Esophagus muscularis mucosa (tissue), 4 donors: ENCODE measurements at regions not wholly inside any gene's neighbourhood (a gene's known extent, or its start where the extent isn't known, plus 50 kb on each side); places are given as distances from the start of the nearest gene placed in this dataset.

Source experiments
- DNase-seq: peaks from one replicate; pipeline ENCODE4 v3.0.0-alpha.2; 2017; ENCODE audit errors: extremely low spot score
- H3K27ac ChIP-seq, 4 donors: fragments of 200-600 bp; sonication (generic); replicated peaks in 1 of 4; 1 replicate in 3 of 4; 2 replicates in 1 of 4; pipeline ENCODE4 v1.5.1; 2016 to 2019; ENCODE audit warnings: mild to moderate bottlenecking in 1 of 4
- H3K27me3 ChIP-seq, 4 donors: fragments of 200-600 bp; sonication (generic); one replicate each; pipeline versions ENCODE4 v1.5.1 to v1.6.0; 2016 to 2019
- H3K36me3 ChIP-seq, 4 donors: fragments of 200-600 bp; sonication (generic); one replicate each; pipeline ENCODE4 v1.5.1; 2016 to 2019
- H3K4me1 ChIP-seq, 4 donors: fragments of 200-600 bp; sonication (generic); one replicate each; pipeline ENCODE4 v1.5.1; 2016 to 2019
- H3K4me3 ChIP-seq, 4 donors: fragments of 200-600 bp; sonication (generic); 1 replicate in 2 of 4; 2 replicates in 2 of 4; pipeline ENCODE4 v1.5.1; 2016 to 2019; ENCODE audit warnings: mild to moderate bottlenecking in 4 of 4, moderate library complexity in 1 of 4
- H3K9me3 ChIP-seq, 4 donors: fragments of 200-600 bp; sonication (generic); 1 replicate in 3 of 4; 2 replicates in 1 of 4; pipeline ENCODE4 v1.5.1; 2016 to 2019
- CTCF ChIP-seq, 3 experiments: fragments of 200-600 bp in 2 of 3; fragments of 450-650 bp in 1 of 3; sonication (generic) in 2 of 3; IDR thresholded peaks; one replicate each; pipeline ENCODE4 v1.5.1; 2017 to 2019; ENCODE audit warnings: antibody characterized with exemption in 3 of 3, mild to moderate bottlenecking in 2 of 3, moderate library complexity in 1 of 3
- EP300 ChIP-seq: sonication (generic); formaldehyde crosslinking; IDR thresholded peaks from one replicate; pipeline ENCODE4 v1.6.1; 2017; ENCODE audit warnings: antibody characterized with exemption
- POLR2A ChIP-seq: fragments of 450-650 bp; IDR thresholded peaks from one replicate; pipeline ENCODE4 v1.6.1; 2017; ENCODE audit warnings: antibody characterized with exemption, moderate library complexity, mild to moderate bottlenecking, low read depth
- POLR2AphosphoS5 ChIP-seq, 2 donors: sonication (generic); formaldehyde crosslinking; IDR thresholded peaks; one replicate each; pipeline ENCODE4 v1.6.1; 2017; ENCODE audit warnings: antibody characterized with exemption in 2 of 2
- WGBS: methylation state at CpG from one replicate; pipeline ENCODE4 v1.1.5; 2018; 5-methylcytosine and 5-hydroxymethylcytosine counted together
- intact Hi-C: fragments of 100-400 bp; cut with DNase I; formaldehyde crosslinking; loops from one replicate; pipeline ENCODE4 v1.15.1; 2023

GRCh38 chr4:96766359-96766758 lies 926.5 kb downstream of the PDHA2 start:
- no peaks in the 10 kb centered on the region for H3K4me1 ChIP-seq
- WGBS, result 67% methylated on average over 5 of the region's 5 CpGs
- no peak overlapping the region for H3K27ac ChIP-seq
- intact Hi-C loops, result no loop called here
- TF ChIP-seq EP300 (no peak), POLR2A (no peak), CTCF (IDR thresholded peaks at IDR 0.05) (no peak), POLR2AphosphoS5 (IDR thresholded peaks at IDR 0.05) (no peak)
- H3K9me3 ChIP-seq, result no peaks in the 10 kb centered on the region
- no peaks in the 10 kb centered on the region for H3K27me3 ChIP-seq
- no peak for DNase-seq
- no peak overlapping the region for H3K4me3 ChIP-seq
- no peaks in the 10 kb centered on the region for H3K36me3 ChIP-seq

DNA sequence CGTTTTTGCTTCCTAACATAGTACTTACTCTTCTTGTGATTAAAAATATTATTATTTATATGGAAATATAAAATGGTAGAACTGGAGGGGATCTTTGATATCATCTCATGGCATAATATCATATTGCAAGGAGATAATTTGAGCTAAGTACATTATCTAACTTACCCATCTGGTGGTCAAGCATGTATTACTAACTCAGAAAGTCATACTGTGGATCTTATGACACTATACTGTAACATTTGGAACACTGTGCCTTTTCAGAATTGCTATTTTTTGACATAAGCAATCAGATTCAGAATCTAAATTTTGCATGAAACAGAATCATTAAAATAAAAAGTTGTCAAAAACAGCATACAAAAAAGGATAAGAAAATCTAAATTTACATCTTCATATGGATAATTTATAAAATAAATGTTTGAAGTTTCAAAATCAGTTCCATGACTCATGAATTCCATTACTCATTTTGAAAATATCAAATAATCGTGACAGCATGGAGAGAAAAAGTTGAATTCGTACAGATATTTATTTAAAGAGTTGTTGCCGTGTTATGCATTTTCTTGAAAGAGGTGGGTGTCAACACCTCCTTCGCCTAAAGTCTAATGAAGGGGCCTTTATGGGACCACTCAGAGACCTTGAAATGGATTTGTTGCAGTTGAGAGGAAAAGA lies 928.1 kb downstream of the PDHA2 start:
- DNase-seq, result no peak
- H3K9me3 ChIP-seq, result no peaks in the 10 kb centered on the region
- no peaks in the 10 kb centered on the region for H3K36me3 ChIP-seq
- no peak overlapping the region for H3K4me3 ChIP-seq
- no peak for TF ChIP-seq EP300
- no peak for TF ChIP-seq CTCF (IDR thresholded peaks at IDR 0.05)
- TF ChIP-seq POLR2A, result no peak
- TF ChIP-seq POLR2AphosphoS5 (IDR thresholded peaks at IDR 0.05), result no peak
- no peaks in the 10 kb centered on the region for H3K27me3 ChIP-seq
- 78% methylated on average over 5 of the region's 5 CpGs for WGBS
- H3K4me1 ChIP-seq, result no peaks in the 10 kb centered on the region
- no peak overlapping the region for H3K27ac ChIP-seq
- intact Hi-C loops, result no loop called here

DNA sequence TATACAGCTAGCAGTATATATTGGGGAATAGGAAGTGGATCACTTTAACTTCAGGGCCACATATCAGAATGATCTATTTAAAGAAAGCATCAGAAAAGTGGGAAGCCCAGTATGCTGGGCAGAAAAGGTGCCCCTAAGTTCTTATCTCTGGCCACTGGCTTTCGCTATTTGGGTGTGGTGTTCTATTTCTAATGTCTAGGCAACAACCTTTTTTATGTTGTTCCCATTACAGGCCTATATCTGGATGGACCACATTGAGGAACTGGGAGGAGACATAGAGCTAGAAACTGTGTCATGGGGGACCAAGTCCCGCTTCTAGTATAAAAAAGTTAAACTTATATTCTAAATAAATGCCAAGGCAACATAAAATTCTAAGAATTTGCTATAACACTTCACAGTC lies 935.6 kb downstream of the PDHA2 start:
- Histone ChIP-seq H3K36me3 (no peaks in the 10 kb centered on the region), H3K4me3 (no peak overlapping the region), H3K9me3 (no peaks in the 10 kb centered on the region), H3K27ac (no peak overlapping the region), H3K27me3 (no peaks in the 10 kb centered on the region), H3K4me1 (no peaks in the 10 kb centered on the region)
- TF ChIP-seq POLR2A (no peak), POLR2AphosphoS5 (IDR thresholded peaks at IDR 0.05) (no peak), CTCF (IDR thresholded peaks at IDR 0.05) (no peak)
- no peak for DNase-seq
- WGBS, result 94% methylated on average over 2 of the region's 2 CpGs
- intact Hi-C loops, result no loop called here

DNA sequence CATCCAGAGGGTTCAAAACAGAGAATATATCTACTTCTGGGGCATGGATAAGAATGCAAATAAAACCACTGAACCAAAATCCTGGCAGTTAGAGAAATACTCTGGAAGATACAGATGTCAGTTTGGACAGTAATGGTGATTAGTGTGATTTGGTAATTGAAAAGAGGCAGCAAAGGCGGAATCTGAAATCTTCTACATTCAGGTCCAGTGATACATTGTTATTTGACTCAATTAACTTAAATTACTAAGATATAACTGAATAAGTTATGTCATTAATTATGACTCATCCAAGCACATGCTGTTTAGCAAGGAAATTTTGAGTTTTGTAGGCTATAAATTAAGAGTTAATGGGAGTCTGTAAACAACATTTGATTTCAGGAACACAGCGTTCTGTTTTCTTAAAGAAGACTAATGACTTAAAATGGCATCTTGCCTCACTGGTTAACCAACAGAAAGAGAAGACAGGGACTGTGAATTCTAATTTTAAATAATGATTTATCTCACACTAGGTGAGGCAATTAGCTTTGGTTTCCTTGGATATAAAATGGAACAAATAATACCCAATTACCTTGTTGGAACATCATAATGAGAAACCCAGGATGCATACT lies 937.1 kb downstream of the PDHA2 start:
- H3K27me3 ChIP-seq, result no peaks in the 10 kb centered on the region
- intact Hi-C loops, result no loop called here
- no peak overlapping the region for H3K27ac ChIP-seq
- H3K4me1 ChIP-seq, result no peaks in the 10 kb centered on the region
- H3K9me3 ChIP-seq, result no peaks in the 10 kb centered on the region
- H3K4me3 ChIP-seq, result no peak overlapping the region
- 76% methylated on average over 2 of the region's 2 CpGs for WGBS
- no peaks in the 10 kb centered on the region for H3K36me3 ChIP-seq
- no peak for DNase-seq
- TF ChIP-seq POLR2A (no peak), POLR2AphosphoS5 (IDR thresholded peaks at IDR 0.05) (no peak), EP300 (no peak), CTCF (IDR thresholded peaks at IDR 0.05) (no peak)

DNA sequence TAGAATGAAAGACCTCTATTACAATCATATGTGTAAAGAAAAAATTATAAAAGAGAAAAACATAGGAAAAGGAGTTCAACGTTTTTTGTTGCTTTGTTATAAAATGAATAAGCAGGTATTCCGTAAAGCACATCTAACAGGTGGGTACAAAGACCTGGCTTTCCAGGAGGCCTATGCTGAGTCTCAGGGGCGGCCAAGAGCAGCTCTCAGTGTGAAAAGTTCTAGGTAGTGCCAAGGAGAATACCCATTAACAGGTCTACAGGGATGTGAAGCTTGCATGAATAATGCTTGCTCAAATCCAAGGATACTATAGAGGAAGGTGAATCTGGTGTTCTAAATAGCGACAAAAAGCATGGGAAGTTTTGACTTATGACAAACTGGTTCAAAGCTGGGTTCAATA lies 944.4 kb downstream of the PDHA2 start:
- no peaks in the 10 kb centered on the region for H3K9me3 ChIP-seq
- H3K36me3 ChIP-seq, result no peaks in the 10 kb centered on the region
- no peak for DNase-seq
- H3K4me3 ChIP-seq, result no peak overlapping the region
- no peak overlapping the region for H3K27ac ChIP-seq
- WGBS, result 79% methylated on average over 4 of the region's 4 CpGs
- TF ChIP-seq CTCF (IDR thresholded peaks at IDR 0.05) (no peak), EP300 (no peak), POLR2AphosphoS5 (IDR thresholded peaks at IDR 0.05) (no peak), POLR2A (no peak)
- intact Hi-C loops, result no loop called here
- H3K27me3 ChIP-seq, result no peaks in the 10 kb centered on the region
- no peaks in the 10 kb centered on the region for H3K4me1 ChIP-seq
